ENCODE measurements at regions not wholly inside any gene's neighbourhood (a gene's known extent, or its start where the extent isn't known, plus 50 kb on each side); places are given as distances from the start of the nearest gene placed in this dataset.

DNA sequence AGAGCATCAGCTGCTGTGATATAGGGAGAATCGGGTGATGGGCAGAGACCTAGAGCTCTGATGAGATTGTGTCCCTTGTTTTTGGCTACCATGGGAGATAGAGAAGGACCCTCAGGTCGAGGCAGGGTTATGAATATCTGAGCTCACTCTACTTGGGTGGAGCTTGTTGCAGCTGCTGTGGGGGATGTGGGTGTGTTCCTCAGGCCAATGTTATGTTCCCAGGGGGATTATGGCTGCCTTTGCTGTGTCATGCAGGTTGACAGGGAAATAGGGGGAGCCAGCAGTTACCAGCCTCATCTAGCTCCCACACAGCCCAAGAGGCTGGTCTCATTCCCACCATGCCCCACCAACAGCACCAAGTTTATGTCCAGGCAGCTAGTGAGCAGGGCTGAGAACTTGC is 131.5 kb downstream of the TRIM42 start:
- FAIRE-seq = no peak
- no peak for DNase-seq (ENCODE audit: insufficient read length, low spot score)

DNA sequence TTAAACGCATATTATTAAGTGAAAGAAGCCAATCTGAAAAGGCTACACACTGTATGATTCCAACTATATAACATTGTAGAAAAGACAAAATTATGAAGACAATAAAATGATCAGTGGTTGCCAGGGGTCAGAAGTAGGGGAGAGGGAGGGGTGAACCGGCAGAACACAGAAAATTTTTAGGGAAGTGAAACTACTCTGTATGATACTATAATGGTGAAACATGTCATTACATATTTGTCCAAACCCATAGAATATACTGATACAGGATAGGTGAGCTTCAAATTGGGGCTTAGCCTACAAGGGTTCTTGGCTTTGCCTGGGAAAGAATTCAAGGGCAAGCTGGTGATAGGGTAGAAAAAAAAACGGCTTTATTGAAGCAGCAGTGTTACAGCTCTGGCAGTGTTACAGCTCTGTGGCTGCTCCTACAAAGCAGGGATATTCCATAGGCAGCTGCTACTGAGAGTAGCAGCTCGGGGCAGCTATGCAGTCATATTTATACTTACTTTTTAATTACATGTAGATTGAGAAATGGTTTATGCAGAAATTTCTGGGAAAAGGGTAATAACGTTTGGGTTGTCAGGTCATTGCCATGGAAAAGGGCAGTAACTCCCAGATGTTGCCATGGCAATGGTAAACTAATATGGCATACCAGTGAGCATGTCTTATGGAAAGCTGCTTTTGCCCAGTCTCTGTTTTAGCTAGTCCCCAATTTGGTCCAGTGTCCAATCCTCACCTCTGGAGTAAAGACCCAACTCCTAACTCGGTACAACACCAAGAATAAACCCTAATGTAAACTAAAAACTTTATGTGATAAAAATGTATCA is 125.1 kb upstream of the SLC25A36 start:
- DNase-seq (ENCODE audit: insufficient read length, low spot score) = no peak
- FAIRE-seq = no peak

DNA sequence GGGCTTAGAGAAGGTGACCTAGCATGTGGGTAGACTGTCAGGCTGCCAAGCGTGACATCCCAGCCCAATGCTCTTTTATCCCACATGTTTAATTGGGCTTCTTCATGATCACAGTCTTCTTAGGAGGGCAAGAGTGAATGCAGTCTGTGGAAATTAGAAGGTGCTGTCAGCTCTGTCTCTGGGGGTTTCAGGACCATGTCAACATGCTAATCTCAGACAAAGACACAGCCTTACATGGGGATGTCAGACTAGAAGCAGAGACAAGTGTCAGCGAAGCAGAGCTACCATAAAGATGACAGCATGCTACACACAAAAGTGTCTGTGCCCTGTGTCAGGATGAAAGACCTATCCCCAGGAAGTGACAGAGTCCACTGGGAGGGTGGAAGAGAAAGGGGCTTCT is 120.1 kb upstream of the SLC25A36 start:
- FAIRE-seq (no peak), DNase-seq (ENCODE audit: insufficient read length, low spot score) (no peak)

DNA sequence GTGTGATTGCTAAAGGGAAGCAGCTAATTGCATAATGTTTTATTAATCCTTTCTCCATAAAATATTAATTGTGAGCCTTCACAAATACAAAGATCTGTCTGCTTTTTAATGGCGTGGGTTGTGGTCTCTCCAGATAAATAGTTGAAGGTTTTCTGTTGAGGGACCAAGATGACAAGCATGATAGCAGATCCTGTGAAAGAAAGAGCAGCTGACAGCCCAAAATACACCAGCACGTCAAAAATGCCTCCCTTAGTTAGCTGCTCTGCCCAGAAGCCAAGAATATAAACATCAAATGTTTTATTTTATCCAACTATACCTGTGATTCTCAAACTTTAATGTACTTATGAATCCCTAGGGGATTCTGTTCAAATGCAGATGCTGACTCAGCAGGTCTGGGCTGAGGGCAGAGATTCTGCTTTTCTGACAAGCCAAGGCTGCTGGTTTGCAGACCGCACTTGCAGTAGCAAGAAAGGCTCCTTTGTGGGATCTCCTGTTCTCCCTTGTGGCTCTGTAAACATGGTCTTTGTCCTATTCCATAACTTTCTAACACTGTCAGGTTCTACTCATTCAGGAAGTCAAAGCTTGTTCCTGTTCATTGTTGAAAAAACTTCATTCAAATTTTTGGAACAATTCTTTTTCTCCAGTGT is 119.1 kb upstream of the SLC25A36 start:
- DNase-seq (ENCODE audit: insufficient read length, low spot score) = no peak
- no peak for FAIRE-seq

DNA sequence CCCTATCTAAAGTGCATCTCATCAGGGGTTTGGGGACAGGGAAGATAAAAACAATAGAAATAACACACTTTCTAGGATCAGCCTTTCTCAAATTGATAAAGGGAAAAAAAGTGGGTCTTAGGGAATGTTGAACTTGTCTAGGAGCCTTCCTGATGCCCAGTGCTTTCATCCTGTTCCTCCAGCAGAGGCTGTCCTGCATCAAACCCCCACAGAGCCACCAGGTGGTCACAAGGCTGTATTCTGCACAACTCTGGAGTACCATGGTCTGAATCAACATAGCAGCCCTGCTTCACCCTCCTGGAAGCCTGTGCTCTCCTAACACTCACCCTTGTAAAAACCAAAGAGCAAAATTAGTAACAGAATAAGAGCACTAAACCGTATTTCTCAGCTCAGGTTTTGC is 118.5 kb upstream of the SLC25A36 start:
- DNase-seq (ENCODE audit: insufficient read length, low spot score) (no peak), FAIRE-seq (no peak)

DNA sequence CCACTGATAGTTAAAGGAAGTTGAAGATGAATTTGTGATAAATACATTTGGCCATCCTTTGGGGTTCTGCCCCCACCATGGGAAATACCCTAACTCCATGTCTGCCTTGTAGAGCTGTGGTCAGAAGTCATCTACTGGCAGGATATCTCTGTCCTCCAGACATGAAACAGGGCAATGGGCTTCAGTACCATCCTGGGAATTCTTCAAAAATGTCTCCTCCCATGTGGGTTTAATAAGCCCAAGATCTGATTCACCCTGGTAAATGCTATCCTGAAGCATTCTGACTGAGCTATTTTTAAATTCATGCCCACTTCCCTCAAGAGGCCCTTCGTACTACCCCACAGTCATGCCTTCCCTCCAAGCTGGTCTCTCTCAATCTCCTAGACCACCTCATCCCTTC is 113.7 kb upstream of the SLC25A36 start:
- DNase-seq (ENCODE audit: insufficient read length, low spot score) = no peak
- no peak for FAIRE-seq

DNA sequence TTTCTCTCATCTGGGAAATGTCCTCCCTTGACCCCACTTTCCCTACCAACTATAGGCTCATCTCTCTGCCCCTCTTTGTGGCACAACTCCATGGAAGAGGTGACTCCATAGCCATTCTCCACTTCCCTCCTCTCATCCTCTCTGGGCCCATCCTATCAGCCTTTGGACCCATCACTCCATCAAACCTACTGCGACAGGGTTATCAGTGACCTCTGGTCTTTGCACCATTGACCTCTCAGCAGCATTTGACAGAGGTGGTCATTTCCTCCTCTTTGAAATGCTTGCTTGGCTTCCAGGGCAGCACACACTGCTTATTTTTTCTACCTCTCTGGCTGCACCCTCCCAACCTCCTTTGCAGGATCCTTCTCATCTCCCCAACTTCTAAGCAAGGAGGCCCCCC is 113.1 kb upstream of the SLC25A36 start:
- DNase-seq (ENCODE audit: insufficient read length, low spot score) = no peak
- no peak for FAIRE-seq

DNA sequence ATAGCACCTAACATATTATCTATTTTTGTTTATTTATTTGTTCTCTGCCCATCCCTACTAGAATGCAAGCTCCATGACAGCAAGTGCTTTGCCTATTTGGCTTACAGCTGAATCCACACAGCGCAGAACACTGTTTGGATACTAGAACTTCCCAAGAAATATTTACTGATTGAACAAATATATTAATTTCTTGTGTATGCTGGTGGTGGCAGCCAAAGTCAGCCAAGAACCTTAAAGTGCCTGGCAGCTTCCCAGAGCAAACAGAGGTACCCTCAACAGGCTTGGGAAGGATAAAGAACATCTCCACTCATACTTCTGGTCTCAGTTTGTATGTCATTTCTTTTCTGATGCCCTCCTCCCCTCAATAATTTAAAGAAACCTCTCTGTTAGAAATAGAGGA is 111.8 kb upstream of the SLC25A36 start:
- FAIRE-seq (no peak), DNase-seq (ENCODE audit: insufficient read length, low spot score) (no peak)

DNA sequence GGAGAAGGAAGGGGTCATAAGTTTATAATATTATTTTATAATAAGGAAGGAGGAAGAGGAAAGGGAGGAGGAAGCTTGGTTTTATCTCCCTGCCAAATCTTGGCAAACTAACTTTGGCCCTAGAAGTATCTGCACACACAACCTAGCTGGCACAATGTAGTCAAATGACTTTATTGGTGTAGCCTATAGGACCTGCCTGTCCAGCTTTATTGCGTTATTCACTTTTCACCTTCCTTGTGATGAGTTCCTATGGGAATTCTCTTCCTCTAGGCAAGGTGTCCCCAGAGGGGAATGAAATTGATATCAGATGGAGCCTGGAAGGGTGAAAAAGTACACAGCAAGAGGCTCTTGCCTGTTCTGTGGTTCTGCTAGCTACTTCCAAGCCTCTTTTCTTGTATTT is 111.2 kb upstream of the SLC25A36 start:
- no peak for DNase-seq (ENCODE audit: insufficient read length, low spot score)
- FAIRE-seq = no peak

DNA sequence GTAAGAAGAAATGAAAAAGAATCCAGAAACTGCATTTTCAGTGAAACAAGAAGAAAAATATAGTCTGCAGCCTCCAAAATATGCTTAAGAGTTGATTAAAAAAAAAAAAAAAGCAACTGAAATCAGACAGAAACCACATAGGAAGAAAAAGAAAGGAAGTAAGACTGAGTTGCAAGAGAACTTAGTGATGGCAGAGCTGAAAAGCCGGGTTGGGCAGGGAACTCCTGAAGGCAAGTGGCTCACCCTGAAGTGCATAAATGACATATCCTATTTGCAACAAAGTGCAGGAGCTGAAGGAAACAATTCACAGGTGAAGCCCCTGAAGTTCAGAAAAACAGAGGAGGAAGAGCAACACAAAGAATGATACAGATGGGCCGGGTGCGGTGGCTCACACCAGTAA is 108.8 kb upstream of the SLC25A36 start:
- no peak for DNase-seq (ENCODE audit: insufficient read length, low spot score)
- FAIRE-seq = no peak

DNA sequence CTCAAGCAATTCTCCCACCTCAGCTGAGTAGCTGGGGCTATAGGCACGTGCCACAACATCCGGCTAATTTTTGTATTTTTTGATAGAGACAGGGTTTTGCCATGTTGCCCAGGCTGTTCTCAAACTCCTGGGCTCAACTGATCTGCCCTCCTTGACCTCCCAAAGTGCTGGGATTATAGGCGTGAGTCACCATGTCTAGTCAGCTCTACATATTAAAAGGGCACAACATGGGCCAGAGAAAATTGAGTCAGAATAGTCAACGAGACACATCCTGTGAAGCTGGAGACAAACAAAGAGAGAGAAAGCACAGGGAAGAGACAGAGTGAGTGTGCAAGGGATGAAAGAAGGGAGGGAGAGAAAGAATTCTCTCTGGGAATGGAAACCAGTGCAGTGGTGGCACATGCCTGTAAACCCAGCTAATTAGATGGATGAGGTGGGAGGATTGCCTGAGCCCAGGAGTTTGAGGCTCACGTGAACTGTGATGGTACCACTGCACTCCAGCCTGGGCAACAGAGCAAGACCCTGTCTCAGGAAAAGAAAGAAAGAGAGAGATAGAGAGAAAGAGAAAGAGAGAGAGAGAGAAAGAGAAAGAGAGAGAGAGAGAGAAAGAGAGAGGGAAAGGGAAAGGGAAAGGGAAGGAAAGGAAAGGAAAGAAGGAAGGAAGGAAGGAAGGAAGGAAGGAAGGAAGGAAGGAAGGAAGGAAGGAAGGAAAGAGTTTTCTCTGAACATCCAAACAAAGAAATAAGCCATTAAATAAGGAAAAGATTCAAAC is 107.2 kb upstream of the SLC25A36 start:
- FAIRE-seq = no peak
- no peak for DNase-seq (ENCODE audit: insufficient read length, low spot score)

DNA sequence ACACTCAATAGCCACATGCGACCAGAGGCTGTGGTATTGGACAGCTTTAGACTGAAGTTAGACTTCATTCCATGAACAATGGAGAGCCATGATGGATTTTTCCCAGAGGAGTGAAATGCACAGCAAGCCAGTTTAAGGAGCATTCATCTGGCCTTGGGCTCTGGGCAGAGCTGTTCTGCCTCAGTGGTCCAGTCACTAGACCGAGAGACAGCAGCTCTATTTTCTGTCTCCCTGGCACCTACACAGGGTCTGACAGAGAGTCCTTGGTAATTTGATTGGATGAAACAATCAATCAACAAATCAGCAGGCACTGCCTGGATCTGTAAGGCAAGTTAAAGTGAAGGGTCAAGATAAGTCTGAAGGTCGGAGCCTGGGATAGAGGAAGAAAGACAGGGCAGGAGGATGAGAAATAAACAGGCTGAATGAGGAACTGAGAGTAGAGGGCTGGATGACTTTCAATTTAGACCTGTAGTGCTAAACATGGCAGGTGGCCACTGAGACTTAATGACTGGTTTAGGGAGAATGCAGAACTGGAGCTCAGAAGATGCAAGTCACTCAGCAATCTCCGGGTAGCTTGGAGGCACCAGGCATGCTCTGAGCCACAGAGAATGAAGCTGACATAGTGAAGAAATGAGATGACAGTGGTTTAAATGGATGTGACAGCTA is 98.5 kb upstream of the SLC25A36 start:
- no peak for FAIRE-seq

DNA sequence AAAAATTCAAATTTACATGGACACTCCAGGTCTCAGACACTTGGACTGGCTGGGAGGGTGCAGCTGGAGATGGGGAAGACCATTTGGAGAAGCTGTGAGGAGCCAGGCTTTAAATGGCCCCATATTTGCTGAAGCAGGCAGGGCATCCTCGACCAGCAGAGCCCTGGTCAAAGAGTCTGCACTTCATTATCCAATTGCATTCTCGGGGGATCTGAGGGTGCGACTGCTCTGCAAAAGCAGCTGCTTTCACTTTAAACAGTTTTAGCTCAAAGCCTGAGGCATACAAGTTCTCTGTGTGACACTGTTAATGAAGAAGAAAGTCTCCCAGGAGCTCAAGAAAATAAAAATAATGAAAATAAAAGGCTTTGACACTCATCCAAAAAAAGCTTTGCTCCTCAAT is 98.0 kb upstream of the SLC25A36 start:
- no peak for DNase-seq (ENCODE audit: insufficient read length, low spot score)

More for the DNA sequence above, 98.5 kb upstream of the SLC25A36 start:
- DNase-seq (ENCODE audit: insufficient read length, low spot score) = no peak

DNA sequence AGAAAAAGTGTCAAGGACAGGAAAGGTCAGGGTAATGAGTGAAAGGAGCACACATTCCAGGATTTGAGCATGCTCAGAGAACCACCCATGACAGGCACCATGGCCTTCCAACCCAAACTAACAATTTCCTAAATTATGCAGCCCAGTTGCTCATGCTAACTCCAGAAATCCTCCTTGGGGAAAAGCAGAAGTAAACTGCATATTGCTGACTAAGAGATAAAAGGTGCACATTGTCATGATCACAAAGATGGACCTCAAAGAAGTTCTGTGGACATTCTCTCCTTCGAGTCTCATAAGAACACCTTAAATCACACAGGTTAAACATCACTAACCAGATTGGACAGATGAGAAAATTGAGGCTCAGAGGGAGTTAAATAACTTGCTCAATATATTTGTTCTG is 97.6 kb upstream of the SLC25A36 start:
- DNase-seq (ENCODE audit: insufficient read length, low spot score) = no peak
- FAIRE-seq = no peak

More for the DNA sequence above, 98.0 kb upstream of the SLC25A36 start:
- FAIRE-seq = no peak

DNA sequence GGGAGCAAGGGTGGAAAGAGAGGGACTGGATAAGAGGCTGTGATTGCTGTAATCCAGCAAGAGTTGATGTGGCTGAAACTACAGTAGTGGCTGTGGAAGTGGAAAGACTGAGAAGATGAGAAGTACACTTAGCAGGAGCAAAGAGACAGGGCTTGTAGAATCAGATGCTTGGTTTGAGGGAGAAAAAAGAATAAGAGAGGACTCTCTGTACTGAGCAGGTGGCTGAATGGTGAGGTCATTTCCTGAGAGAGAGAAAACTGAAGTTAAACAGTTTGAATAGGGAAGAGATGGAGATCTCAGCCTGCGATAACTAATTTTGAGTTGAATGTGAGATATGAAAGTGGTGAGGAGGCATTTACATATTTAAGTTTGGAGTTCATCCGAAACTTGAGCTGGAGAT is 95.8 kb upstream of the SLC25A36 start:
- no peak for DNase-seq (ENCODE audit: insufficient read length, low spot score)
- FAIRE-seq = no peak

DNA sequence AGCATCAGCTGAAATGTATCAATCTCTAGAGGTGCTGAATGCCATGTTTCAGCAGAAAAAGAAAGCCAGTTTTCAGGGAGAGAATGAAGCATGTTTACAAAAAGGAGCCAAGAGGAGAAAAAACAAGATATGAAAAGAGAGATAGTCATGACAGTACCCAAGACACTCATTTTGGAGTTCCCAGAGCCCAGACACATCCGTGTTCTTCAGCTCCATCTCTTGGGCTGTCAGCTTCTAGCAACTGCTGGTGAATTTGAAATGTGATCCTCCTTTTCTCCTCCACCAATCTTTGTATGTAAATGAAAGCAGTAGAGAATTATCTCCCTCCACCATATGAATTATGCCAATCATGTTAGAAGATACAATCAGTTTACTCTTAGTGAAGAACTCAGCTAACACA is 93.0 kb upstream of the SLC25A36 start:
- DNase-seq (ENCODE audit: insufficient read length, low spot score) (no peak), FAIRE-seq (no peak)

DNA sequence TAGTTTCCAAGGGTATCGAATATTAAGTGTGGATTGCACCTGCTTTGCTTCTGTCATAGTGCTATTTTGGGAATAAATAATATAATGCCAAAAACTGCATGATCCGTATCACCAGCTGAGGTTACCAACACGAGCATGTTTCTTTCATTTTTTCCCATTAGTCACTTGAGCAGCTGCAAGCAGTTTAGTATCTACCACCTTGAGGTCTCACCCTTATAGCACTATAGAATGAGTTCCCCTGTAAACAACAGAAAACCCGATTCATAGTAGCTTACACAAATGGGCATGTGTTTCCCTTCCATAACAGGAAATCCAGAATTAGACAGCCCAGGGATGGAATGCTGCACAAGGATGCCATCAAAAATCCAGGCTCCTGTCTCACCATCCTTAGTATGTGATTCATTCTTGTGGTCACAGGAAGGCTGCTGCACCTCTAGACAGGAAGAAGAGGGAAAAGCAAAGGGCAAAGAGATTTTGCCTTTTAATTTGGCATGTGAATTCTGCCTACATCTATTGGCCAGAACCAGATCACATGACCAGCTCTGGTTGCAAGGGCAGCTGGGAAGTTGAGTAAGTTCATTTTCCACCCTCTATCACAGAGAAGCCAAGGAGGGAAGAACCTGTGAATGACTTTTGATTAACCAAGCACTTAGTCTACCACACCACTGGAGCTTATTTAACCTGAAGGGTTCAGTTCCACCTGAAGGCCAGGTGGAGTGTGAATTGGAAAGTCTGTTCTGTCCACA is 91.3 kb upstream of the SLC25A36 start:
- DNase-seq (ENCODE audit: insufficient read length, low spot score) (no peak), FAIRE-seq (no peak)

DNA sequence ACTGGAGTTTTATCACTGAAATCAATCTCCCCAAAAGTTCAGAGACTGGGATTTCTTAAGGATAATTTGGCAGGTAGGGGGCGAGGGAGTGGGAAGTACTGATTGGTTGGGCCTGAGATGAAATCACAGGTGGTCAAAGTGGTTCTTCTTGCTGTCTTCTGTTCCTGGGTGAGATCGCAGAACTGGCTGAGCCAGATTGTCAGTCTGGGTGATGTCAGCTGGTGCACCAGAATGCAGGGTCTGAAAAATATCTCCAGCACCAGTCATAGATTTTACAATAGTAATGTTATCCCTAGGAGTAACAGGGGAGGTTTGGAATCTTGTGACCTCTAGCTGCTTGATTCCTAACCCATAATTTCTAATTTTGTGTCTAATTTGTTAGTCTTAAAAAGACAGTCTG is 86.7 kb upstream of the SLC25A36 start:
- DNase-seq (ENCODE audit: insufficient read length, low spot score) (no peak), FAIRE-seq (no peak)

DNA sequence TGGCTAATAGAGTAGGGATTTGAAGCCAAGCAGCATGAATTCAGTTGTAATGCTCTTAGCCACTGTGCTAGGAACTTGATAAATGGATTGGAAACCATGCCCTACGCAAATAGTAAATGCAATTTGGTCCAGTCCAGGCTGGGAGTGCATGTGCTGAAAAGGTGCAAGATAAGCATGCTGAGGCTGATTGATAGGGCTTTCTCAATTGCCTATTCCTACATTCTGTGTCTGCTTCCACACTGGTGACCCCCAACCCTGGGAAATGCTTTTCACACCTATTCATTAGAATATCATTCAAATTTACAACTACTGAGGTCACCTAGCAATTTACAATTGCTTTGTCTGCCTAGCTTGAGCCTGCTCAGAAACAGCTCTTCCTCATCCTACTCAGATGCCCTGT is 84.7 kb upstream of the SLC25A36 start:
- FAIRE-seq = no peak
- DNase-seq (ENCODE audit: insufficient read length, low spot score) = no peak

DNA sequence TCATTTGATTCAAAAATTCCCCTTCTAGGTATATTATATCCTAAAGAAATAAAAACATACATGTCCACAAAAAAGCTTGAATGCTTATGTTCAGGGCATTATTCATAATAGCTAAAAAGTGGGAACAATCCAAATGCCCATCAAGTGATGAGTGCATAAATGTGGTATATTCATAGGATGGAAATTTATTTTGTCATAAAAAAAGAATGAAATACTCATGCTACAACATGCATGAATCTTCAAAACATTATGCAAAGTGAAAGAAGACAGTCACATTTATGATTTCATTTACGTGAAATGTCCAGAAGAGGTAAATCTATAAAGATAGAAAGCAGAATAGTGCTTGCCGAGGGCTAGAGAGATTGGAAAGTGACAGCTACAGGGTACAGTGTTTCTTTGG is 83.6 kb upstream of the SLC25A36 start:
- no peak for DNase-seq (ENCODE audit: insufficient read length, low spot score)
- FAIRE-seq = no peak
